Non-pigmented ciliary epithelial cell (primary cell): ENCODE measurements at regions not wholly inside any gene's neighbourhood (a gene's known extent, or its start where the extent isn't known, plus 50 kb on each side); places are given as distances from the start of the nearest gene placed in this dataset.
A peak's percentile ranks its signal among the peaks of the same experiment; 100 is the strongest.
"Not testable (repeated sequence)": the region's sequence is repeated elsewhere in the genome, so short reads cannot be mapped to it uniquely, and the experiment has no call there.

Source experiments
- DNase-seq: peaks from one replicate; pipeline ENCODE4 v3.0.0-alpha.2; 2010; ENCODE audit warnings: low read depth

DNA sequence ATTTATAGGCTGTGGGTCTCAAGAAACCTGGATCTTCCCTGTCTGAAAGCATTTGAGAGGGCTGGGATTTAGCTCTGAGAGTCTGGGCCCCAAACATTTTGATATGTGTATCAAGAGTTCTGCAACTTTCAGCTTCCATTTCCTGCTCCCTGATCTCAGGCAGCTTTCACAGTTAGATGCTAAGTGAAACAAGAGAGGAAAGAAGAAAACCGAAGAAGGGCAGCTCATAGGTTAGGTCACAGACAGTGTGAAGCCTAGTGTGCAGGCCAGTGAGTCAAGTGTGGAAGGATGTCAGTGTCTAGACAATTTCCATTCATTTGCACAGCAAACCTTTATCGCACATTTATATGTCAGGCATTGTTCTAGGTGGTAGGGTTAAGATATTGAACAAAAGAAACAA lies 173.6 kb upstream of the PROK2 start:
- DNase-seq, result no peak

GRCh38 chr3:71956716-71957115 lies 171.8 kb upstream of the PROK2 start:
- DNase-seq, result no peak

DNA sequence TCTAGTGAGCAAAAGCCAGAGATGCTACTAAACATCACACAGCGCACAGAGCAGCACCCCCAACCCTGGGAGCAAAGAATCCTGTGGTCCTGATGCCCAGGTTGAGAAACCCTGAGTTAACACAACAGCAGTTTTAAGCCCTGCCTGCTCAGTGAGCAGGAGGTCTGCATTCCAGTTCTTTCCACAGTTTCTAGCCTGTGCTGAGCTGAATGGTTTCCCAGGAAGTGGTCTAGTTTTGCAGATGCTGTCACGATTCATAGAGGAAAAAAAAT lies 171.1 kb upstream of the PROK2 start:
- no peak for DNase-seq

DNA sequence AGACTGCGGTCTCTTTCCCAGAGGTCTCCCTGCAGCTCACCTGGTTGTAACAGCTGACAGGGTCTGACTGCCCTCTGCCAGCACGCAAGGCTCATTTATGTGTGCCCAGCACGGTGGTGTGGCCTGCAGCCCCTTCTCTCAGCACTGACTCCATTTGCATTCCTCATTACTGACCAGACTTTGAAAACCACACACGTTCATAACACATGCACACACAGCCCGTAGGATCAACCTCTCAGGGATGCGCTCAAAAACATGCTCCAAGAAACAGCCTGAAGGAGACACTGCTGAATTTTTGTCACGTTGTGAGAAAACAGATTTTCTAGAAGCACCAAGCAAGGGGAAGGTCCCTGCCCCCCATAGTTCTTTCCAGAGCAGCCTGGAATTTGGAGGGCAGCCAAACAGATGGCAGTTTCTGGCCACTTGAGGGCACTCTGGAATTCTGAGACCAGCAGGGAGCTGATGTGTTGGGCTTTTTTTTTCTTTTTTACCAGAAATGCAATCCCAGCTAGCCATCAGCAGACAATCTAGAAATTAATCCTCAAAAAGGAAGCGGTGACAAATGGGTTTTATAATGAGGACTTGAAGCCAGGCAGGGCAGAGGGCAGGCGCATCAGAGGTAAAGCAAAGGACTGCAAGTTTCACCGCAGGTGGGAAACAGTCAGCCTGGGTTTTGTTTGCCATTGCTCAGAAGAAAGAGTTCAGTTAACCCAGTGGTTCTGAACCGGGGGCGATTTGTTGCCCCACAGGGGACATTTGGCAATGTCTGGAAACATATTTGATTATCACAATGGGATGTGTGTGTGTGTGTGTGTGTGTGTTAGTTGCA lies 170.5 kb upstream of the PROK2 start:
- peak; percentile 38 for DNase-seq

DNA sequence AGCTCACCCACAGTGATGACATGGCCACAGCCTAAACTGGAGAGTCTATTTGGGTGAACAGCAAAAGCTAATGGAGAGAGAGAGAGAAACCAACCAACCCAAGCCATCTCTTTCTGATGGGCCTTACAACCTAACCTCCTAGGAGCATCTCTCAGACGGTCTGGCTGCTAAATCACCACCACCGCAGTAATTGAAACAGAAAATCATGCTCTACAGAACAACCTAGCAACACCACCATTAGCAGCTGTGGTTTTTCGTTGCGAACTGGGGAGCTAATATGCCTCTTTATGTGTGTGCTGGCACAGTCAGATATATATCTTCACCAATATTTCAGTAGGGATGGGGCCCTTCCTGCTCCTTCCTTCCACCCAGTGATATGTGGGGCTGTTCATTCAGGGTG lies 166.9 kb upstream of the PROK2 start:
- no peak for DNase-seq

- DNase-seq, result no peak
Observed at GRCh38 chr3:71951361-71951760, 166.4 kb upstream of the PROK2 start.

- no peak for DNase-seq
Observed at GRCh38 chr3:71949442-71949841, 164.5 kb upstream of the PROK2 start.

- no peak for DNase-seq
Observed at GRCh38 chr3:71944482-71945065, 159.6 kb upstream of the PROK2 start.

GRCh38 chr3:71942432-71943187 lies 157.7 kb upstream of the PROK2 start:
- no peak for DNase-seq

DNA sequence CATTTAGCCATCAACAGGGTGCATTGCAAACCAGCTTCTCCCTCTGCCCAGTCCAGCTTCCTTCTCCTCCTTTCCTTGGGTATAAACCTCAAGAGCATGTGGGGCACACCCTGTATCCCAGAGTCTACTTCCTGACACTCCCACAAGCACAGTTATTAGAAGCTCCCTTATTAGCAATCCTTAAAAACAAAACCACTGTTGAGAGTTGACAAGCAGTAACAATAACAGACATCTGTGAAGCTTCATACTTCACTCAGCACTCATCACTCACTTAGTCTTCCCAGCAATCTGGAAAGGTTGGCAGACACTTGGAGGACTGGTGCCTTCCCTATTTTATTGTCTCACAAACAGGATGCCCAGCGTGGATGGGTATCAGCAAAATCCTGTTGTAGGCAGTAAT lies 155.5 kb upstream of the PROK2 start:
- no peak for DNase-seq

DNA sequence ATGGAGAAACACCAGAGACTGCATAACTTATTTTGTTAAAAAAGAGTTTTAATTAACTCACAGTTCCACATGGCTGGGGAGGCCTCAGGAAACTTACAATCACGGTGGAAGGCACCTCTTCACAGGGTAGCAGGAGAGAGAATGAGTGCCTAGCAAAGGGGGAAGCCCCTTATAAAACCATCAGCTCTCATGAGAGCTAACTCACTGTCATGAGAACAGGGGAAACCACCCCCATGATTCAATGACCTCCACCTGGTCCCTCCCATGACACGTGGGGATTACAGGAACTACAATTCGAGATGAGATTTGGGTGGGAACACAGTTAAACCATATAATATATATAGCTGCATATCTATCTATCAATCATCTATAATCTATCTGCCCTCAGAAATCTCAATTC lies 153.1 kb upstream of the PROK2 start:
- not testable (repeated sequence) for DNase-seq

- no peak for DNase-seq
Observed at GRCh38 chr3:71936681-71937080, 151.7 kb upstream of the PROK2 start.

DNA sequence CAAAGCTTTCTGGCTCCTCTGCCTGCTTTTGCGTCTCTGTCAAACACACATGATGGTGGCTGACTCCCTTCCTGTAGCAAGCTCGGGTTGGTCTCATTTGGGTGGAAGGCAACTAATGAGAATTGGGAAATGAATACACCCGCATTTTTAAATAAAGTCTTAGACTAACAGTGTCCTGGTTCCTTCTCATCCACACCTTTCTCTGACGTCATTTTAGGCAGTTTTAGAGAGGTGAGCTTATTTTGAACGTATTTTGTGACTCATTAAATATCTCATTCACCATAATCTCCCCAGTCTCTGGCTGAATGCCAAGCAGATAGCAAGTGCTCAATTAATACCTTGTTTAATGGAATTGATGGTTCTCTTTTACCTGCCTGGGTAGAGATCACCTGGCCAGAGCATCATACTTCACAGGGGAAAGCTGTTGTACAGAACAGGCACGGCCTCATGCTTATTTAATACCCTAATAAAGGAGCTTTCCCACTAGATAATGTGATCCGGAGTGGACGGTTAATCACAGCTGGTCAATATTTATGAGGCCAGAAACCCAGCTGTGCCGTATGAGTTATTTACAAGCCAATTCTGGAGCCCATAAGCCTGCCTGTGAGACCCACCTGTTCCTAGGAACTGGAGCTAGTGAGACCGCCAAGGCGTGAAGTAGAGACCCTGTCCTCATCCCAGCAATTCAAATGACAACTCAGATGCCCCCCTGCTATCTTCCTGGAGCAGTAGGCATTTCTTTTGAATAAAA lies 149.7 kb upstream of the PROK2 start:
- DNase-seq, result no peak

GRCh38 chr3:71931922-71932321 lies 147.0 kb upstream of the PROK2 start:
- no peak for DNase-seq

GRCh38 chr3:71930056-71930991 lies 145.4 kb upstream of the PROK2 start:
- peak; percentile 8 for DNase-seq

DNA sequence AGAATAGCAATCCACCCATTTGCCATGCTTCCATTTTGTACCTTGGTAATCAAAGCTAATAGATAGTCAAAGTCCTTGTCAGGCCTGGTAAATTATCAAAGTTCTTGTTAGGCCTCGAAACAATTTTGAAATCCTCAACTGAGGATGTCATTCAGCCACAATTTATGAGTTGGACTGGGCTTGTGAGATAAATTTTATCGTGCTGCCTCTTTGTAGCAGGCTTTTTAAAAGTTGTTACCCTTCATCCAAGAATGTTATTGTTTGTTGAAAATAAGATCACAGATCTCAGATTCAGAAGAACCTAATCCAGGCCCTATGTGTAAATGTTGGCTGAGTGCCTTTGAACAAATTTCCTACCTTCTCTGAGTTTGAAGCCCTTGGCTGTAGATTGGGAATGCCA lies 143.3 kb upstream of the PROK2 start:
- no peak for DNase-seq

GRCh38 chr3:71927505-71928066 lies 142.6 kb upstream of the PROK2 start:
- DNase-seq, result no peak

DNA sequence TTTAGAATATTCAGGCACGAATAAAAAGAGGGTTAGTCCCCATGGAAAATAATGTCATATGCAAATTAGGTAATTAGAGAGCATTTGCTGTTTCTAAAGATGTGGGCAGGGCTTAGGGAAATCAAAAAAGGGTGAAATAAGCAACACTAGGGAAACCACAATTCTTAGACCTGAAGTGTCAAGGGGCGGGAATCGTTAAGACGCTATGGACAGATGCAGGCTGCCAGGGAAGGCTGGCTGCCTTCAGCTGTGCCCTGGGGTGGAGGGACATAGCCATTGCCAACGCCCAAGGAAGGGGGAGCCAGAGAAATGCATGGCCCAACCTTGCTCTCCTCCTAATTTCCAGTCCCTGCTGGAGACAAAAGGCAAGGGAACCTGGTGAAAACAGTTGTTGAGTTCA lies 141.7 kb upstream of the PROK2 start:
- no peak for DNase-seq

- no peak for DNase-seq
Observed at GRCh38 chr3:71926262-71926600, 141.3 kb upstream of the PROK2 start.

GRCh38 chr3:71925511-71926261 lies 140.7 kb upstream of the PROK2 start:
- not testable (repeated sequence) for DNase-seq

DNA sequence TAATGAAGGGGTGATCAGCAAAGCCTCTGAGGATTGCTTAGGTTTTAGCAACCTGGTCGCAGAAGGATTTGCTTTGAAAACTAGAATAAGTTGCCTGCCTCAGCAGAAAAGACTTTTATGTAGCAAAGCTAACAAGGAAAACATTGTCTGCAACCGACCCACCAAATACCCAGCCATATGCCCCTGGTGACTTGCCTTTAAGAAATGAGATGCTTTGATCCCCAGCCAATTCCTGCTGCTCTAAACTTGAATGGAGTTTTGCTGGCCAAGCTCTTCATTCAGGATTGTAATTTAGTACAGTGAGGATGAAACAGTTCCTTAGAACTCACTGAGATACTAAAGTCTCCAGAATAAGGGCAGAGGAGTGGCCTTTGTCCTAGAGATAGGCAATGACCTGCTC lies 139.8 kb upstream of the PROK2 start:
- DNase-seq, result no peak
